Chondrocyte (in vitro differentiated cells): ENCODE measurements at regions not wholly inside any gene's neighbourhood (a gene's known extent, or its start where the extent isn't known, plus 50 kb on each side); places are given as distances from the start of the nearest gene placed in this dataset.

Experiments used
- DNase-seq: peaks from one replicate; pipeline ENCODE4 v3.0.0; 2021; ENCODE audit warnings: mixed read lengths, low spot score
- H3K27ac Mint-ChIP-seq: one replicate; pipeline ENCODE4 v1.8.0; 2021; ENCODE audit warnings: mild to moderate bottlenecking, moderate library complexity, mixed read lengths; ENCODE audit not compliant: unreplicated experiment
- H3K27me3 Mint-ChIP-seq: 2 replicates; pipeline ENCODE4 v1.8.0; 2021; ENCODE audit warnings: low read depth, mixed read lengths
- H3K36me3 Mint-ChIP-seq: 2 replicates; pipeline ENCODE4 v1.8.0; 2021; ENCODE audit warnings: low read depth, mixed read lengths
- H3K4me1 Mint-ChIP-seq: 2 replicates; pipeline ENCODE4 v1.8.0; 2021; ENCODE audit warnings: low read depth, mild to moderate bottlenecking, mixed read lengths
- H3K4me3 Mint-ChIP-seq: one replicate; pipeline ENCODE4 v1.8.0; 2021; ENCODE audit warnings: mild to moderate bottlenecking, moderate library complexity, mixed read lengths; ENCODE audit not compliant: unreplicated experiment
- H3K9me3 Mint-ChIP-seq: 2 replicates; pipeline ENCODE4 v1.8.0; 2021; ENCODE audit warnings: low read depth, mixed read lengths
- TF ChIP-seq, protein P1 (sequence below): fragments of 200-600 bp; sonication (generic); IDR thresholded peaks from 2 replicates; pipeline ENCODE4 v1.5.0; 2021; ENCODE audit warnings: antibody characterized with exemption, mild to moderate bottlenecking, moderate library complexity

DNA sequence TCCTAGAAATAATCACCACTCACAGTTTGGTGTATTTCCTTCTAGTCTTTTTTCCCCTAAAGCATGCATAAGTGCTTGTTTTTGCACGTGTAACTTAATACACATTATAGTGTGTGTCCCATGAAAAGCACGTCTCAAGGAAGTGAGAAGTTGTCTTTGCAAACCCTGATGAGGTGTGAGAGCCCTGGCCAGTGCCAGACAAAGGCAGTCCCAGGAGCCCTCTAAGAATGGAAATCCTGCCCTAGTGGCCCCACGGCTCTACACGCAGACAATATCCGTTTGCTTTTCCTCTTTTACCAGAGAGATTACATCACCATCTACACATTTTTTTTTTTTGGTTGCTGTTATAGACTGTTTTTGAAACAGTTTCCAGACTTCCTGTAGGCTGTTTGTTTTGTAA lies 85.5 kb upstream of the FZD10 start:
- Mint-ChIP-seq H3K36me3 (no peaks in the 10 kb centered on the region), H3K27ac (no peak overlapping the region), H3K27me3 (peaks cover 24% of the 10 kb centered on the region), H3K4me1 (peaks cover 7% of the 10 kb centered on the region), H3K9me3 (peaks cover 22% of the 10 kb centered on the region), H3K4me3 (no peak overlapping the region)
- DNase-seq: no peak
- TF ChIP-seq, protein P1, sequence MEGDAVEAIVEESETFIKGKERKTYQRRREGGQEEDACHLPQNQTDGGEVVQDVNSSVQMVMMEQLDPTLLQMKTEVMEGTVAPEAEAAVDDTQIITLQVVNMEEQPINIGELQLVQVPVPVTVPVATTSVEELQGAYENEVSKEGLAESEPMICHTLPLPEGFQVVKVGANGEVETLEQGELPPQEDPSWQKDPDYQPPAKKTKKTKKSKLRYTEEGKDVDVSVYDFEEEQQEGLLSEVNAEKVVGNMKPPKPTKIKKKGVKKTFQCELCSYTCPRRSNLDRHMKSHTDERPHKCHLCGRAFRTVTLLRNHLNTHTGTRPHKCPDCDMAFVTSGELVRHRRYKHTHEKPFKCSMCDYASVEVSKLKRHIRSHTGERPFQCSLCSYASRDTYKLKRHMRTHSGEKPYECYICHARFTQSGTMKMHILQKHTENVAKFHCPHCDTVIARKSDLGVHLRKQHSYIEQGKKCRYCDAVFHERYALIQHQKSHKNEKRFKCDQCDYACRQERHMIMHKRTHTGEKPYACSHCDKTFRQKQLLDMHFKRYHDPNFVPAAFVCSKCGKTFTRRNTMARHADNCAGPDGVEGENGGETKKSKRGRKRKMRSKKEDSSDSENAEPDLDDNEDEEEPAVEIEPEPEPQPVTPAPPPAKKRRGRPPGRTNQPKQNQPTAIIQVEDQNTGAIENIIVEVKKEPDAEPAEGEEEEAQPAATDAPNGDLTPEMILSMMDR: no peak

DNA sequence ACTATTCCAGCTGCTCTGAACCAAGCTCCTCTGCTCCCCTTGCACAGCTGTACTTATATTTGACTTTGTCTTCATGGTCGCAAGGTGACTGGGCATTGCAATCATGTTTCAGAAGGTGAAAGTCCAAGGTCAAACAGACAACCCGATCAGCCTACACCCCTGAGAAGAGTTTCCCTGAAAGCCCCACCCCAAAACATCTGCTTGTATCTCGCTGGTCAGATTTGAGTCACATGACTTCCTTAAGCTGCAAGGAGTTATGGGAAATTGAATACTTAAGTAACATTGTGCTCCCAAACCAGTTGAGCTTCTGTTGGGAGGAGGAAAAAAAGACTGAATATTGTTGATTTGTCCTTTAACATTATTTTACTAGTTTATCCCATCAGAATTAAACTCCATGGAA lies 83.4 kb upstream of the FZD10 start:
- peaks cover 20% of the 10 kb centered on the region for H3K9me3 Mint-ChIP-seq
- TF ChIP-seq, protein P1: no peak
- H3K27me3 Mint-ChIP-seq: peaks cover 29% of the 10 kb centered on the region
- H3K4me1 Mint-ChIP-seq: peaks cover 7% of the 10 kb centered on the region
- no peak overlapping the region for H3K4me3 Mint-ChIP-seq
- H3K27ac Mint-ChIP-seq: no peak overlapping the region
- no peaks in the 10 kb centered on the region for H3K36me3 Mint-ChIP-seq
- no peak for DNase-seq

DNA sequence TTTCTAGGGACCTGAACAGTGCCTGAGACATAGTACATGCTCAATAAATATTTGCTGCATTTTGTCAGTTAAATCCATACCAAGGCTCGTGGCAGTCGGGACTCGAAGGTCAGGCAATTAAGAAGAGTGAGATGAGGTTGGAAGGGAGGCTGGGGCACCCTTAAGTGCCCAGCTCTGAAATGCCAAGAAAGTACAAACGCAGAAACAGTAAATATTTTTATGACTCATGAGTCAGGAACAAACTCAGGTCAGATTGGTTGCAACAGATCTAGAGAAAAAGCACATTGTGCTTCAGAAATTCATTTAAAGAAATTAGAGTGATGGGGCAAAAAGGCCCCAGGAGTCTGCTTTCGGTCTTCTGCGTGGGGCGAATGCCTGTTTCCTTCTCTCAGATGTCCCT lies 83.0 kb upstream of the FZD10 start:
- no peaks in the 10 kb centered on the region for H3K36me3 Mint-ChIP-seq
- H3K27ac Mint-ChIP-seq: no peak overlapping the region
- TF ChIP-seq, protein P1: no peak
- no peak for DNase-seq
- peaks cover 20% of the 10 kb centered on the region for H3K9me3 Mint-ChIP-seq
- H3K27me3 Mint-ChIP-seq: peaks cover 29% of the 10 kb centered on the region
- peaks cover 7% of the 10 kb centered on the region for H3K4me1 Mint-ChIP-seq
- H3K4me3 Mint-ChIP-seq: no peak overlapping the region

DNA sequence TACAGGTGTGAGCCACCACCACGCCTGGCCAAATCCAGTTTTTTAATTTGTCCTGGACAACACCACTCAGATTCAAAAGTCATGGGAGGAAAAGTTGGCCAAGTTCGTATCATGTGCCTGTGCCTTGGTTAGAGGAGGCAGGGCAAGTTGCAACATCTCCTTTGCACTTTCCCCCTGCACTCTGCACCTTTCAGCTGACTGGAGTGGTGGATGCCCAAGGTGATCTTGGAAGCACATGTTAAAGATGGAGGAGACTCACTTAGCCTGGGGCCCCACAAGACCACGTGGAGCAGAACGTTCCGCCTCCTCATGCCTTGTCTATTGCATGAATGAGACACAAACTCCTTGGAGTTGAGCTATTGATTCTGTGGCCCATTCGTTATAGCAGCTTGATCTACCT lies 82.1 kb upstream of the FZD10 start:
- TF ChIP-seq, protein P1: no peak
- H3K4me1 Mint-ChIP-seq: peaks cover 7% of the 10 kb centered on the region
- peaks cover 29% of the 10 kb centered on the region for H3K27me3 Mint-ChIP-seq
- no peaks in the 10 kb centered on the region for H3K36me3 Mint-ChIP-seq
- H3K4me3 Mint-ChIP-seq: no peak overlapping the region
- no peak for DNase-seq
- peaks cover 20% of the 10 kb centered on the region for H3K9me3 Mint-ChIP-seq
- H3K27ac Mint-ChIP-seq: no peak overlapping the region

DNA sequence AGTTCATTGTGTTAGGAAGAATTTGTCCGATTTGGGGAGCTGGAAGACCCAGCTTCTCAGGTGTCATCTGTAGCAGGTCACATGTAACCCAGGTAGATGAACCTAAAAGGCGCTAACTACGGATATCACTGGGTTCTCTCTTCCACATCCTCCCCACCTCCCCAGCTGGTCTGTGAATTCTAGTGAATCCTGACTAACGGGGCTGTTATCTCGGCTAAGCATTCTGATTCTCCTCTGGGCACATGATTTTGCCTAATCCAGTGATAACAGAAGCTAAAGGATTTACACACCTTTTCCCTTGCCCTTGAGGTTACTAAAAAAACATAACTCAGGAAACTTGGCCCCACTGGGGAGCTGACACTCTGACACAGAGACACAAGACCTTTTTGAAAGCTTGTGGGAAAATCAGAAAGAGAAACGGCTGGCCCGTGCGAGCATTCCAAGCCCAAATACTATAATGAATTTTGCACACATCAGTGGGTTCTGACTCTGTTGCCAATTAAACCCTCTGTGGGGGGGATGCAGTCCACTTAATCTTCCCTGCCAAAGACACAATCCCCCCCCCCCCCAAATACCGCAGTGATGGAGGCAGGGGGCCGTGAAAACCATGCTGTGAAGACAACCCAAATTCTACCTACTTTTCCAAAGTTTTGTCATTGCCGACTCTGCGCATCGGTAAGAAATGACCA lies 81.0 kb upstream of the FZD10 start:
- peaks cover 20% of the 10 kb centered on the region for H3K9me3 Mint-ChIP-seq
- H3K27ac Mint-ChIP-seq: no peak overlapping the region
- peaks cover 29% of the 10 kb centered on the region for H3K27me3 Mint-ChIP-seq
- no peak for DNase-seq
- TF ChIP-seq, protein P1: no peak
- H3K4me1 Mint-ChIP-seq: peaks cover 7% of the 10 kb centered on the region
- no peak overlapping the region for H3K4me3 Mint-ChIP-seq
- no peaks in the 10 kb centered on the region for H3K36me3 Mint-ChIP-seq
